GM20000 (cell line): ENCODE measurements at regions not wholly inside any gene's neighbourhood (a gene's known extent, or its start where the extent isn't known, plus 50 kb on each side); places are given as distances from the start of the nearest gene placed in this dataset.
"Not testable (repeated sequence)": the region's sequence is repeated elsewhere in the genome, so short reads cannot be mapped to it uniquely, and the experiment has no call there.

Source experiments
- DNase-seq: peaks from one replicate; pipeline ENCODE4 v3.0.0; 2012; ENCODE audit warnings: low spot score
- TF ChIP-seq, protein P1 (sequence below): IDR thresholded peaks from 2 replicates; pipeline ENCODE4 v1.5.1; 2012; ENCODE audit warnings: mild to moderate bottlenecking, control low read depth; ENCODE audit errors: extremely low read depth, missing control alignments

DNA sequence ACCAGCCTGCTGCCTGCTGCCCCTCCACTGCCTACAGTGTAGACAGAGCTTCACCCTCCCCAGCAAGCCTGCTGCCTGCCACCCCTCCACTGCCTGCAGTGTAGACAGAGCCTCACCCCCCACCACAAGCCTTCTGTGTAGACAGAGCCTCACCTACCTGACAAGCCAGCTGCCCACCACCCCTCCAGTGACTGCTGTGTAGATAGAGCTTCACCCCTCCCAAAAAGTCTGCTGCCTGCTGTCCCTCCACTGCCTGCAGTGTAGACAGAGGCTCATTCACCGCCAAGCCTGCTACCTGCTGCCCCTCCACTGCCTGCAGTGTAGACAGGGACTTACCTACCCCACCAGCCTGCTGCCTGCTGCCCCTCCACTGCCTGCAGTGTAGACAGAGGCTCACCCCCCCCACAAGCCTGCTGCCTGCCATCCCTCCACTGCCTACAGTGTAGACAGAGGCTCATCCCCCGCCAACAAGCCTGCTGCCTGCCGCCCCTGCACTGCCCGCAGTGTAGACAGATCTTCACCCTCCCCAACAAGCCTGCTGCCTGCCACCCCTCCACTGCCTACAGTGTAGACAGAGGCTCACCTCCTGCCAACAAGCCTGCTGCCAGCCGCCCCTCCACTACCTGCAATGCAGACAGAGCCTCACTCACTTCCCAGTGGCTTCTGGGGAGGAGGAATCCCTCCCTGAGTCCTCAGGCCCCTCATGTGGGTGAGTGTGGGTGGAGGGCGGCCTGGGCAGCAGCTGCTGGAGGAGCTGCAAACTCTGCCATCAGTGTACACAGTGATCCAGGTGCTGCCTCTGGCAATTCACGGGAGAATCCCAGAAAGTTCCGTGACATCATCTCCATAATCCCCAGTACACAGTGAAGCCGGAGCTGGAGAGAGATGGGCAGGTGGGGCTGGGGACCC is 140.9 kb downstream of the DLL1 start:
- TF ChIP-seq, protein P1, sequence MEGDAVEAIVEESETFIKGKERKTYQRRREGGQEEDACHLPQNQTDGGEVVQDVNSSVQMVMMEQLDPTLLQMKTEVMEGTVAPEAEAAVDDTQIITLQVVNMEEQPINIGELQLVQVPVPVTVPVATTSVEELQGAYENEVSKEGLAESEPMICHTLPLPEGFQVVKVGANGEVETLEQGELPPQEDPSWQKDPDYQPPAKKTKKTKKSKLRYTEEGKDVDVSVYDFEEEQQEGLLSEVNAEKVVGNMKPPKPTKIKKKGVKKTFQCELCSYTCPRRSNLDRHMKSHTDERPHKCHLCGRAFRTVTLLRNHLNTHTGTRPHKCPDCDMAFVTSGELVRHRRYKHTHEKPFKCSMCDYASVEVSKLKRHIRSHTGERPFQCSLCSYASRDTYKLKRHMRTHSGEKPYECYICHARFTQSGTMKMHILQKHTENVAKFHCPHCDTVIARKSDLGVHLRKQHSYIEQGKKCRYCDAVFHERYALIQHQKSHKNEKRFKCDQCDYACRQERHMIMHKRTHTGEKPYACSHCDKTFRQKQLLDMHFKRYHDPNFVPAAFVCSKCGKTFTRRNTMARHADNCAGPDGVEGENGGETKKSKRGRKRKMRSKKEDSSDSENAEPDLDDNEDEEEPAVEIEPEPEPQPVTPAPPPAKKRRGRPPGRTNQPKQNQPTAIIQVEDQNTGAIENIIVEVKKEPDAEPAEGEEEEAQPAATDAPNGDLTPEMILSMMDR = no peak
- no peak for DNase-seq

DNA sequence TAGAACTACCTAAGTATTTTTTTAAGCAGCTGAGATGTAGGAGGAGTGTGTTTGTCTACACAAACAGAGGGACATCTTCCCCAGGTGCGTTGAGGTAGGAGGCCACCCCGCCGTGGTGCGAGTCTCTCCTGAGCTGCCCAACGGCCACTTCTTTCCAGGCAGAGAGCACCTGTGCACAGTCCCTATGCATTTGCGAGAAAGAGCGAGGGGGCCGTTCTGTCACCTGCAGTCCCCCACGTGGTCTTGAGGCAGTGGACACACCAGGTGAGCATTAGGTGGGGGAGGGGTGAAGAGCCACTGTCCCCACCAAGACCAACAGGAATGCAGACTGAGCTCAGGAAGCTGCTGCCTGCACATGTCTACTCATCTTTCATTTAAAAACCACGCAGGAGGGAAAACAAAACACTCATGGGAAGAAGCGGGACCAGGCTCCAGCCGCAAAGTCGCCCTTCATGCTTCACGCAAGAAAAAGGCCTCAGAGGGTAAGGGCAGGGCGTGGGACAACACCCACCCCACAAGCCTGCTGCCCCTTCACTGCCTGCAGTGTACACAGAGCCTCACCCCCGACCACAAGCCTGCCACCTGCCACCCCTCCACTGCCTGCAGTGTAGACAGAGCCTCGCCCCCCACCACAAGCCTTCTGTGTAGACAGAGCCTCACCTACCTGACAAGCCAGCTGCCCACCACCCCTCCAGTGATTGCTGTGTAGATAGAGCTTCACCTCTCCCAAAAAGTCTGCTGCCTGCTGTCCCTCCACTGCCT is 142.0 kb downstream of the DLL1 start:
- DNase-seq = no peak
- TF ChIP-seq, protein P1 = no peak

DNA sequence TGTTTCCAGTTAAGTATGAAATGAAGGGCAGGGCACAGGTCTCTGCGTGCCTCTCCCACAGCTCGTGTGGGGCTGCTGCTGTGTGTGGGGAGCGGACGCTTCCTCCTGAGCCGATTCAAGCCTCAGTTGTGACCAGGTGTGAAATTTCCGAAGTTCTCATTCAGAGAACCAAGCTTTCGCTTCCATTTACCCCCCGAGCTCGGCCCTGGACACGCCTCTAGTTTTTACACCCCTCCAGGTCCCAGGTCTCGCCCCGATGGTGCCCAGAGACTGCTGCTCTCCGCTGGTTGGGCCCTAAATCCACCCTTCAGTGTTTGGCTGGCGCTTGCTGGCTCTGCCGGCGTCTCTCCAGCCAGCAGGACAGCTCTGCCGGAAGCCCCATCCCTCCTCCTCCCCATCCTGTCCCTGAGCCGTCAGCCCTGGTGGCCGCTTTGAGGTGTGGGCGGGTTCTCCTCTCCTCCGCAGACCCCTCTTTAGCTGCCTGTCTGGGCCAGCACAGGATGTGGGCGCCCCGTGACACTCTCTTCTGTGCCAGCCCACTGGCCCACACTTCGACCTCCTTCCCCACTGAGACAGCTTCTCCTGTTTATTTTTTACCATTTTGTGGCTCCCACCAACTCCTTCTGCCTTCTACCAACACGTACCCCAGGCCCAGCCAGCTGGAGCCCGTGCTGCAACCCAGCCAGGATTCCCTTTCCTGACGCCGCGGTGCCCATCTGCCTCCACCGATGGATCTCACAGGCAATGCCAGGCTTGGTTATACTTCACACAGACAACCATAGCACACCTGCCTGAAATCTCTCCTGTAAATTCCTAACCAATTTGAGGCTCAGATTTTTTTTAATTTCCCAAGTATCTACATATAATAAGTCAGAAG is 142.8 kb downstream of the DLL1 start:
- DNase-seq = peak; percentile 63

DNA sequence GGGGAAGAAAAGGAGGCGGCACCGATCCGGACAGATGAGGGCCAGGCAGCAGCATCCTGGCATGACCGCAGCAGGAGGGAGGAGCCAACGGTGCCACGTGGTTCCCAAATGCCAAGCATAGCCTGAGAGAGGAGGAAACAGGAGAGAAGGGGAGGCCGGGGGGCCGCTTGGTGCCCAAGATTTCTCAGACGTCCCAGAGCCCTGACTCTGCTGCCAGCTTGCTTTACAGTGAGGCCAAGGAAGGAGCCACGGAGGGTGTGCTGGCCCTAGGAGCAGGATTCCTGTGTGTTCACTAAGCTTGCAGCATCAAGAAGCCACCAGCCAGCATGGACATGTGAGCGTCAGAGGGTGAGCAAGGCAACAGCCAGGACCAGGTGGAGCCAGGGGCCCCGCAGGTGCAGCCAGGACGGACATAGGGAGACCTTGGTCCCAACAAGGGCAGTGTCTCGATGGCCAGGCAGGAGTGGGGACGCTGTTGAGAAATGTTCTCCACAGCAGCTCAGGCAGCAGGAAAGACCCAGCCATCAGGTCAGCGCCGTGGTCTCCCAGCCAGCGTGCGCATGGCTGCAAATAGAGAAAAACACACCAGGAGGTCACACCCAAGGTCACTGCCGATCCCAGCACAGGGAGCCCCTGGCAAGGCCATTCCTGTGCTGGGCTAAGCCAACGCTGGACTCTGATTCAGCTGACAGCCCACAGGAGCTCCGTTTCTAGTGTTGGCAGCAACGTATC is 143.7 kb downstream of the DLL1 start:
- TF ChIP-seq, protein P1 = no peak

More for the DNA sequence above, 142.8 kb downstream of the DLL1 start:
- TF ChIP-seq, protein P1 = no peak

DNA sequence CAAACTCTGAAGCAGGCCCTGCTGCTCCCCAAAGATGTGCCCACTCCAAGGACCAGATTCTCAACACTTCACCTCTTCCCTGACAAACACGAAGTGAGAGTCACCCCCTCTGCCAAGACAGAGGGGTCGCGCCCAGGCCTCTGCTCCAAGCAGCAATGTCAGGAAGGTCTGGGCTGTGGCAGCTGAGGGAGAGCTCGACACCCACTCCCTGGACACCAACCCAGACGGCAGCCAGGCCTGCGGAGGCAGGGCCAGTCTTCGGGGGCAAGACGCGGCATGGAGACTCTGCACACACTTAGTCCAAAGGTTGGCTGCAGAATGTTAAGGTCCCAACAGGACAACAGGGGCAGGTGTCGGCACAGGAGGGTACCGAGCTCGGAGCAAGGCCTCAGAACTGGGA is 144.2 kb downstream of the DLL1 start:
- TF ChIP-seq, protein P1 = no peak
- DNase-seq = no peak

More for the DNA sequence above, 143.7 kb downstream of the DLL1 start:
- no peak for DNase-seq

DNA sequence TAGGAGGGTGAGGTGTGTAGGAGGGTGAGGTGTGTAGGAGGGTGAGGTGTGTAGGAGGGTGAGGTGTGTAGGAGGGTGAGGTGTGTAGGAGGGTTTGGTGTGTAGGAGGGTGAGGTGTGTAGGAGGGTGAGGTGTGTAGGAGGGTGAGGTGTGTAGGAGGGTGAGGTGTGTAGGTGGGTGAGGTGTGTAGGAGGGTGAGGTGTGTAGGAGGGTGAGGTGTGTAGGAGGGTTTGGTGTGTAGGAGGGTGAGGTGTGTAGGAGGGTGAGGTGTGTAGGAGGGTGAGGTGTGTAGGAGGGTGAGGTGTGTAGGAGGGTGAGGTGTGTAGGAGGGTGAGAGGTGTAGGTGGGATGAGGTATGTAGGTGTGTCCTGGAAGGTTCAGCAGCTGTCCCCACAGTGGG is 144.7 kb downstream of the DLL1 start:
- not testable (repeated sequence) for DNase-seq

DNA sequence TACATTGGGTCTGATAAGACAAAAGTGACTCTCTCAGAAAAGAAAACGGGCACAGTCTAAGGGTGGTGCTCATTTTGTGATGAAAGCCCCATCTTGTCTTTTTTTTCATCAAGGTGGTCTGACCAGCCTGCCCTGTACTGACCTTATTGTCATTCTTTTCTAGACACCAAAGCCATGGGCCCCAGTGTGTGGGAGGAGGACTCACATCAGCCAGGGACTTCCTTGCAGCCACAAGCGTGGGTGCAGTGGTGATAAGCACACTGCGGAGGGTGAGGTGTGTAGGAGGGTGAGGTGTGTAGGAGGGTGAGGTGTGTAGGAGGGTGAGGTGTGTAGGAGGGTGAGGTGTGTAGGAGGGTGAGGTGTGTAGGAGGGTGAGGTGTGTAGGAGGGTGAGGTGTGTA is 145.2 kb downstream of the DLL1 start:
- not testable (repeated sequence) for DNase-seq
